ENCODE measurements at regions not wholly inside any gene's neighbourhood (a gene's known extent, or its start where the extent isn't known, plus 50 kb on each side); places are given as distances from the start of the nearest gene placed in this dataset.

GRCh38 chr5:38093855-38094254 is 164.5 kb upstream of the EGFLAM start:
- no peak for TF ChIP-seq CTCF (IDR thresholded peaks at IDR 0.05; ENCODE audit: low read depth, low read length)
- no peaks in the 10 kb centered on the region for H3K27me3 ChIP-seq (ENCODE audit: insufficient read depth, low read depth, severe bottlenecking)
- no peak overlapping the region for H3K4me3 ChIP-seq (ENCODE audit: low read depth, low read length)
- H3K27ac ChIP-seq: no peak overlapping the region
- H3K9me3 ChIP-seq (ENCODE audit: severe bottlenecking): no peaks in the 10 kb centered on the region
- no peaks in the 10 kb centered on the region for H3K36me3 ChIP-seq
- no peak for DNase-seq

- Histone ChIP-seq H3K9me3 (ENCODE audit: severe bottlenecking) (peaks cover 3% of the 10 kb centered on the region), H3K27me3 (ENCODE audit: insufficient read depth, low read depth, severe bottlenecking) (no peaks in the 10 kb centered on the region), H3K4me3 (ENCODE audit: low read depth, low read length) (no peak overlapping the region), H3K36me3 (no peaks in the 10 kb centered on the region), H3K27ac (no peak overlapping the region)
- no peak for DNase-seq
- no peak for TF ChIP-seq CTCF (IDR thresholded peaks at IDR 0.05; ENCODE audit: low read depth, low read length)
These were observed 171.6 kb upstream of the EGFLAM start for GRCh38 chr5:38086777-38087176.

GRCh38 chr5:38079620-38080402 is 178.5 kb upstream of the EGFLAM start:
- H3K27me3 ChIP-seq (ENCODE audit: insufficient read depth, low read depth, severe bottlenecking): no peaks in the 10 kb centered on the region
- H3K36me3 ChIP-seq: no peaks in the 10 kb centered on the region
- H3K4me3 ChIP-seq (ENCODE audit: low read depth, low read length): no peak overlapping the region
- H3K9me3 ChIP-seq (ENCODE audit: severe bottlenecking): no peaks in the 10 kb centered on the region
- no peak overlapping the region for H3K27ac ChIP-seq
- no peak for TF ChIP-seq CTCF (IDR thresholded peaks at IDR 0.05; ENCODE audit: low read depth, low read length)
- DNase-seq: no peak

GRCh38 chr5:38078161-38078560 is 180.2 kb upstream of the EGFLAM start:
- no peak overlapping the region for H3K27ac ChIP-seq
- no peaks in the 10 kb centered on the region for H3K27me3 ChIP-seq (ENCODE audit: insufficient read depth, low read depth, severe bottlenecking)
- DNase-seq: no peak
- H3K36me3 ChIP-seq: no peaks in the 10 kb centered on the region
- H3K9me3 ChIP-seq (ENCODE audit: severe bottlenecking): no peaks in the 10 kb centered on the region
- H3K4me3 ChIP-seq (ENCODE audit: low read depth, low read length): no peak overlapping the region
- TF ChIP-seq CTCF (IDR thresholded peaks at IDR 0.05; ENCODE audit: low read depth, low read length): no peak

GRCh38 chr5:38077652-38078051 is 180.7 kb upstream of the EGFLAM start:
- TF ChIP-seq CTCF (IDR thresholded peaks at IDR 0.05; ENCODE audit: low read depth, low read length): no peak
- H3K27ac ChIP-seq: no peak overlapping the region
- DNase-seq: no peak
- H3K36me3 ChIP-seq: no peaks in the 10 kb centered on the region
- H3K4me3 ChIP-seq (ENCODE audit: low read depth, low read length): no peak overlapping the region
- H3K9me3 ChIP-seq (ENCODE audit: severe bottlenecking): no peaks in the 10 kb centered on the region
- no peaks in the 10 kb centered on the region for H3K27me3 ChIP-seq (ENCODE audit: insufficient read depth, low read depth, severe bottlenecking)

Data from WERI-Rb-1 (cell line).